ENCODE measurements at regions not wholly inside any gene's neighbourhood (a gene's known extent, or its start where the extent isn't known, plus 50 kb on each side); places are given as distances from the start of the nearest gene placed in this dataset.
"Not testable (repeated sequence)": the region's sequence is repeated elsewhere in the genome, so short reads cannot be mapped to it uniquely, and the experiment has no call there.

GRCh38 chr5:179497636-179498340 lies 52.6 kb upstream of the RUFY1 start:
- no peak for DNase-seq

GRCh38 chr5:179495906-179496455 lies 54.4 kb upstream of the RUFY1 start:
- DNase-seq: no peak

- DNase-seq: no peak
These were observed 55.4 kb upstream of the RUFY1 start for GRCh38 chr5:179494774-179495526.

GRCh38 chr5:179488975-179489374 lies 61.4 kb upstream of the RUFY1 start:
- DNase-seq: no peak

- DNase-seq: no peak
These were observed 61.9 kb upstream of the RUFY1 start for GRCh38 chr5:179488491-179488890.

GRCh38 chr5:179487145-179487544 lies 63.2 kb upstream of the RUFY1 start:
- no peak for DNase-seq

GRCh38 chr5:179486596-179487051 lies 63.7 kb upstream of the RUFY1 start:
- peak; percentile 62 to 74 for DNase-seq

- DNase-seq: no peak
These were observed 64.3 kb upstream of the RUFY1 start for GRCh38 chr5:179485845-179486575.

- no peak for DNase-seq
These were observed 65.6 kb upstream of the RUFY1 start for GRCh38 chr5:179484761-179485160.

GRCh38 chr5:179484201-179484600 lies 66.2 kb upstream of the RUFY1 start:
- DNase-seq: no peak

- DNase-seq: no peak
These were observed 71.7 kb upstream of the RUFY1 start for GRCh38 chr5:179478624-179479023.

GRCh38 chr5:179475208-179475751 lies 75.1 kb upstream of the RUFY1 start:
- no peak for DNase-seq

GRCh38 chr5:179472641-179473040 lies 77.7 kb upstream of the RUFY1 start:
- no peak for DNase-seq

GRCh38 chr5:179472174-179472573 lies 78.2 kb upstream of the RUFY1 start:
- DNase-seq: no peak

- no peak for DNase-seq
These were observed 80.2 kb upstream of the RUFY1 start for GRCh38 chr5:179470201-179470600.

GRCh38 chr5:179468696-179469095 lies 81.7 kb upstream of the RUFY1 start:
- no peak for DNase-seq

GRCh38 chr5:179467441-179467840 lies 82.9 kb upstream of the RUFY1 start:
- DNase-seq: no peak

- no peak for DNase-seq
These were observed 85.7 kb upstream of the RUFY1 start for GRCh38 chr5:179464631-179465030.

GRCh38 chr5:179462040-179462439 lies 88.3 kb upstream of the RUFY1 start:
- no peak for DNase-seq

GRCh38 chr5:179461576-179461975 lies 88.8 kb upstream of the RUFY1 start:
- DNase-seq: no peak

- no peak for DNase-seq
These were observed 90.6 kb upstream of the RUFY1 start for GRCh38 chr5:179459771-179460170.

- no peak for DNase-seq
These were observed 92.7 kb upstream of the RUFY1 start for GRCh38 chr5:179457612-179458011.

- DNase-seq: not testable (repeated sequence)
These were observed 94.3 kb upstream of the RUFY1 start for GRCh38 chr5:179456075-179456474.
